BJ (cell line): ENCODE measurements at regions not wholly inside any gene's neighbourhood (a gene's known extent, or its start where the extent isn't known, plus 50 kb on each side); places are given as distances from the start of the nearest gene placed in this dataset.

Source experiments
- CTCF ChIA-PET: fragments of 350-600 bp; formaldehyde crosslinking; extraction: SDS; loops from one replicate; lab custom pipeline; 2021; ENCODE audit warnings: antibody characterized with exemption, inconsistent platforms; lab: Yijun Ruan, JAX
- POLR2A ChIA-PET: fragments of 300-600 bp; sonication (Branson Sonifier 250); formaldehyde crosslinking; extraction: SDS; loops from one replicate; lab custom pipeline; 2021; ENCODE audit warnings: antibody characterized with exemption; lab: Charles Lee
- DNase-seq: peaks from one replicate; pipeline ENCODE4 v3.0.0-alpha.2; 2011; ENCODE audit warnings: low read depth
- H3K27me3 ChIP-seq: 2 replicates; pipeline ENCODE4 v1.6.0; 2011; ENCODE audit warnings: low read length; ENCODE audit not compliant: control insufficient read depth, insufficient read depth
- H3K36me3 ChIP-seq: 2 replicates; pipeline ENCODE4 v1.5.1; 2011; ENCODE audit warnings: low read length; ENCODE audit not compliant: control insufficient read depth, insufficient read depth
- H3K4me3 ChIP-seq: 2 replicates; pipeline ENCODE4 v1.5.1; 2011; ENCODE audit warnings: low read depth, mild to moderate bottlenecking, control low read depth, low read length
- TF ChIP-seq, protein P1 (sequence below): IDR thresholded peaks from 2 replicates; pipeline ENCODE4 v1.5.1; 2011; ENCODE audit warnings: low read depth, mild to moderate bottlenecking, control low read depth, inconsistent platforms, low read length, moderate library complexity; ENCODE audit not compliant: insufficient read depth

GRCh38 chr1:198936371-198937083 is 297.7 kb downstream of the PTPRC start:
- no peaks in the 10 kb centered on the region for H3K27me3 ChIP-seq
- DNase-seq, result no peak
- TF ChIP-seq, protein P1, sequence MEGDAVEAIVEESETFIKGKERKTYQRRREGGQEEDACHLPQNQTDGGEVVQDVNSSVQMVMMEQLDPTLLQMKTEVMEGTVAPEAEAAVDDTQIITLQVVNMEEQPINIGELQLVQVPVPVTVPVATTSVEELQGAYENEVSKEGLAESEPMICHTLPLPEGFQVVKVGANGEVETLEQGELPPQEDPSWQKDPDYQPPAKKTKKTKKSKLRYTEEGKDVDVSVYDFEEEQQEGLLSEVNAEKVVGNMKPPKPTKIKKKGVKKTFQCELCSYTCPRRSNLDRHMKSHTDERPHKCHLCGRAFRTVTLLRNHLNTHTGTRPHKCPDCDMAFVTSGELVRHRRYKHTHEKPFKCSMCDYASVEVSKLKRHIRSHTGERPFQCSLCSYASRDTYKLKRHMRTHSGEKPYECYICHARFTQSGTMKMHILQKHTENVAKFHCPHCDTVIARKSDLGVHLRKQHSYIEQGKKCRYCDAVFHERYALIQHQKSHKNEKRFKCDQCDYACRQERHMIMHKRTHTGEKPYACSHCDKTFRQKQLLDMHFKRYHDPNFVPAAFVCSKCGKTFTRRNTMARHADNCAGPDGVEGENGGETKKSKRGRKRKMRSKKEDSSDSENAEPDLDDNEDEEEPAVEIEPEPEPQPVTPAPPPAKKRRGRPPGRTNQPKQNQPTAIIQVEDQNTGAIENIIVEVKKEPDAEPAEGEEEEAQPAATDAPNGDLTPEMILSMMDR, result no peak
- CTCF ChIA-PET, result interaction anchor here (0.7 to 1.6 kb wide), 5 partner anchors 24 to 678 kb away, joined by 3 to 7 read pairs (median 4); no protein-coding TSS in a partner anchor
- H3K36me3 ChIP-seq, result no peaks in the 10 kb centered on the region
- peak overlapping the region; percentile 53 for H3K4me3 ChIP-seq
- POLR2A ChIA-PET, result interaction anchor here (0.6 kb wide), 1 partner anchor 34 kb away, joined by 3 read pairs; no protein-coding TSS in a partner anchor

- H3K27me3 ChIP-seq, result no peaks in the 10 kb centered on the region
These were observed 298.6 kb downstream of the PTPRC start for GRCh38 chr1:198937231-198938031.

DNA sequence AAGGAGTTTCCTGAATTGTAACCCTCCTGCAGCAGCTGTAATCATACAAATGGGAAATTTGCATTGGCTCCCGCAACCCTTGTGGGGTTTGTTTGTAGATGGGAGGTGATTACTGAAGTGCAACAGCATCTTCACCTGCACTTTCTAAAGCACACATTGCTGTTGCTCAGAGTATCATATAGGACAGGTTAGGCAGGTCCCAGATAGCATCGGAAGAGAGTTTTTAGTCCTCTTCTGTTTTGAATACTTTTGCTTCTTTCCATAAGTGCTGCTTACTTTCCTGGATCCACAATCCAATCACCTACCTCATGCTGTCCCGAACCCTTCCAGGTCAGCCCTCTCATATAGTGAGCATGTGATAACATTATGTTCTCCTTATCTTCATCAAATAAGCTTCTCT is 300.4 kb downstream of the PTPRC start:
- Histone ChIP-seq H3K4me3 (no peak overlapping the region), H3K27me3 (no peaks in the 10 kb centered on the region), H3K36me3 (no peaks in the 10 kb centered on the region)
- no peak for DNase-seq
- TF ChIP-seq, protein P1, result no peak
- CTCF ChIA-PET, result no interaction called here
- POLR2A ChIA-PET, result no interaction called here

More at GRCh38 chr1:198937231-198938031, 298.6 kb downstream of the PTPRC start:
- H3K36me3 ChIP-seq, result no peaks in the 10 kb centered on the region
- DNase-seq, result peak; percentile 85
- TF ChIP-seq, protein P1, result no peak
- POLR2A ChIA-PET, result interaction anchor here (0.5 to 0.6 kb wide), 2 partner anchors 35 to 447 kb away, joined by 3 to 5 read pairs; no protein-coding TSS in a partner anchor
- CTCF ChIA-PET, result interaction anchor here (0.8 to 1.6 kb wide), 4 partner anchors 25 to 526 kb away, joined by 4 to 7 read pairs (median 4); no protein-coding TSS in a partner anchor
- H3K4me3 ChIP-seq, result peak overlapping the region; percentile 53

GRCh38 chr1:198939956-198940355 is 301.1 kb downstream of the PTPRC start:
- H3K36me3 ChIP-seq, result no peaks in the 10 kb centered on the region
- no peaks in the 10 kb centered on the region for H3K27me3 ChIP-seq
- ChIA-PET CTCF (interaction anchor here (1.2 kb wide), 1 partner anchor 303 kb away, joined by 3 read pairs; no protein-coding TSS in a partner anchor), POLR2A (no interaction called here)
- TF ChIP-seq, protein P1, result no peak
- no peak for DNase-seq
- H3K4me3 ChIP-seq, result no peak overlapping the region

DNA sequence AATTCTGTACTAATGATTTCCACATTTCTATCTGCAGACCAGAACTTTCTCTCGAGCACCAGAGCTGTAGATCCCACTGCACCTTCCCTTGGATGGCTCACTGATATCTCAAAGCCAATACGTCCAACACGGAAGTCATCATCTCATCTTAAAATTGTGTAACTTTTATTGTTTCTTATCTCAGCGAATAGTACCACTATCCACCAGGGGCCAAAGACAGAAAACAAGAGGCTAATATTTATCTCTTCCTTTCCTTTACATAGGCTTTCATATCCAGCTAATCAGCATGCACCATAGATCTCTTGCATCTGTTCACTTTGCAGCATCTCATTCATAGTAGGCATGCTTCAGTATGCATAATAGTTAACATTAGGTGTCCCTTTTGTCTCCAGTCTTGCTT is 303.6 kb downstream of the PTPRC start:
- H3K27me3 ChIP-seq, result no peaks in the 10 kb centered on the region
- ChIA-PET CTCF (no interaction called here), POLR2A (no interaction called here)
- no peaks in the 10 kb centered on the region for H3K36me3 ChIP-seq
- no peak overlapping the region for H3K4me3 ChIP-seq
- TF ChIP-seq, protein P1, result no peak
- DNase-seq, result no peak
